Psoas muscle (tissue), 7 donors: ENCODE measurements at regions not wholly inside any gene's neighbourhood (a gene's known extent, or its start where the extent isn't known, plus 50 kb on each side); places are given as distances from the start of the nearest gene placed in this dataset.

Experiments used
- ATAC-seq, 4 donors: fragments of 200-7000 bp; cut with Tn5 transposase; one replicate each; pipeline ENCODE4 v1.9.1; 2020; ENCODE audit warnings: moderate library complexity in 3 of 4, mild to moderate bottlenecking in 2 of 4
- DNase-seq, 2 donors: peaks; one replicate each; pipeline ENCODE4 v3.0.0-alpha.2; 2020
- H3K27ac ChIP-seq: fragments of 200-600 bp; one replicate; pipeline ENCODE4 v1.8.0; 2022
- H3K27me3 ChIP-seq, 3 donors: fragments of 200-600 bp in 1 of 3; one replicate each; pipeline versions ENCODE4 v1.6.1 to v1.8.0; 2013 to 2022; ENCODE audit warnings: low read length in 2 of 3, mild to moderate bottlenecking in 2 of 3, moderate library complexity in 1 of 3; ENCODE audit not compliant: insufficient read depth in 3 of 3
- H3K36me3 ChIP-seq, 2 donors: fragments of 200-600 bp in 1 of 2; one replicate each; pipeline versions ENCODE4 v1.6.1 to v1.8.0; 2013 to 2022; ENCODE audit warnings: low read depth in 1 of 2, mild to moderate bottlenecking in 1 of 2, moderate library complexity in 1 of 2; ENCODE audit not compliant: insufficient read depth in 1 of 2
- H3K4me1 ChIP-seq: fragments of 200-600 bp; one replicate; pipeline ENCODE4 v1.8.0; 2022
- H3K4me3 ChIP-seq: fragments of 200-600 bp; one replicate; pipeline ENCODE4 v1.8.0; 2022; ENCODE audit warnings: mild to moderate bottlenecking
- H3K9me3 ChIP-seq: fragments of 200-600 bp; one replicate; pipeline ENCODE4 v1.8.0; 2022
- CTCF ChIP-seq: fragments of 200-600 bp; IDR thresholded peaks from one replicate; pipeline ENCODE4 v1.8.0; 2022; ENCODE audit warnings: antibody characterized with exemption
- WGBS, 3 donors: extraction: QIAGEN DNeasy Blood & Tissue Kit; methylation state at CpG; one replicate each; pipeline versions ENCODE4 v1.1.6 to v1.1.7; 2013; 5-methylcytosine and 5-hydroxymethylcytosine counted together
- intact Hi-C, 2 donors: fragments of 100-400 bp; cut with DNase I; formaldehyde crosslinking; loops; one replicate each; pipeline versions ENCODE4 v1.11.0 to v1.14.2; 2022
- donor health status: healthy with polysubstance abuse.
- donor health status: DM: no; HTN: no; CAD: no; lungs with moderate emphysema.
- donor health status: Bipolar disorder and iron deficiency.
- donor health status: healthy.
- donor health status: DM: yes; HTN: yes; CAD: no.
- donor health status: DM: no; HTN: no; CAD: no.
- donor health status: DM: yes; HTN: yes; CAD: no.

GRCh38 chr4:73929278-73929677 is 52.5 kb downstream of the PF4 start:
- no peak overlapping the region for H3K4me3 ChIP-seq
- H3K27me3 ChIP-seq, result no peaks in the 10 kb centered on the region
- H3K27ac ChIP-seq, result no peak overlapping the region
- H3K9me3 ChIP-seq, result no peaks in the 10 kb centered on the region
- DNase-seq (no peak), ATAC-seq (no peak)
- 95 to 96% (median 96%) methylated on average over 4 of the region's 4 CpGs for WGBS, 3 donors
- intact Hi-C loops, result no loop called here
- no peaks in the 10 kb centered on the region for H3K4me1 ChIP-seq
- no peaks in the 10 kb centered on the region for H3K36me3 ChIP-seq
- TF ChIP-seq CTCF, result no peak

GRCh38 chr4:73923631-73923937 is 54.4 kb downstream of the CXCL1 start:
- H3K27ac ChIP-seq, result no peak overlapping the region
- no peaks in the 10 kb centered on the region for H3K36me3 ChIP-seq
- TF ChIP-seq CTCF, result no peak
- ATAC-seq (no peak), DNase-seq (no peak)
- no peak overlapping the region for H3K4me3 ChIP-seq
- intact Hi-C loops, result loop anchor here in 1 of 2 donors (5.0 kb wide), 1 partner anchor 261 kb away; no protein-coding TSS in a partner anchor
- H3K27me3 ChIP-seq, result no peaks in the 10 kb centered on the region
- 85 to 92% (median 86%) methylated on average over 1 of the region's 1 CpG for WGBS, 3 donors
- no peaks in the 10 kb centered on the region for H3K4me1 ChIP-seq
- no peaks in the 10 kb centered on the region for H3K9me3 ChIP-seq

GRCh38 chr4:73922766-73923630 is 53.8 kb downstream of the CXCL1 start:
- intact Hi-C loops, result loop anchor here in 1 of 2 donors (5.0 kb wide), 1 partner anchor 261 kb away; no protein-coding TSS in a partner anchor
- H3K9me3 ChIP-seq, result no peaks in the 10 kb centered on the region

GRCh38 chr4:73922317-73922716 is 53.1 kb downstream of the CXCL1 start:
- Histone ChIP-seq H3K9me3 (no peaks in the 10 kb centered on the region), H3K4me1 (no peaks in the 10 kb centered on the region), H3K36me3 (no peaks in the 10 kb centered on the region), H3K4me3 (no peak overlapping the region), H3K27me3 (peaks cover 0 to 4% (median 0%) of the 10 kb centered on the region in 3 donors), H3K27ac (no peak overlapping the region)
- intact Hi-C loops, result loop anchor here in 1 of 2 donors (5.0 kb wide), 1 partner anchor 260 kb away; no protein-coding TSS in a partner anchor
- no peak for TF ChIP-seq CTCF
- ATAC-seq (no peak), DNase-seq (no peak)

More at GRCh38 chr4:73922766-73923630, 53.8 kb downstream of the CXCL1 start:
- no peak for DNase-seq
- H3K36me3 ChIP-seq, result no peaks in the 10 kb centered on the region
- no peak for ATAC-seq
- H3K4me1 ChIP-seq, result no peaks in the 10 kb centered on the region
- no peak overlapping the region for H3K4me3 ChIP-seq
- H3K27ac ChIP-seq, result no peak overlapping the region
- peaks cover 0 to 2% (median 0%) of the 10 kb centered on the region in 3 donors for H3K27me3 ChIP-seq
- whole genome bisulfite sequencing, 3 donors, result 46 to 71% (median 53%) methylated on average over 1 of the region's 1 CpG
- TF ChIP-seq CTCF, result no peak
